ENCODE measurements at regions not wholly inside any gene's neighbourhood (a gene's known extent, or its start where the extent isn't known, plus 50 kb on each side); places are given as distances from the start of the nearest gene placed in this dataset.
"Not testable (repeated sequence)": the region's sequence is repeated elsewhere in the genome, so short reads cannot be mapped to it uniquely, and the experiment has no call there.

DNA sequence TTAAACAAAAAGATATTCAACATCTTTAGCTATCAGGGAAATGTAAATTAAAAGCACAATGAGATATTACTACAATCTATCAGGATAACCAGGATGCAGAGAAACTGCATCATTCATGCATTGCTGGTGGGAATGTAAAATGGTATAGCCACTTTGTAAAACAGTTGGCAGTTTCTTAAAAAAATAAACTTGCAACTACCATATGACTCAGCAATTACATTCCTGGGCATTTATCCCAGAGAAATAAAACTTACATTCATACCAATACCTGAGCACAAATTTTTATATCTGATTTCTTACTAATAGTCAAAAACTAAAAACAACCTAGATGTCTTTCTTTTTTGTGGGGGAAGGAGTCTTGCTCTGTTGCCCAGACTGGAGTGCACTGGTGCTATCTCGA is 190.3 kb upstream of the TAB2 start:
- no peak for DNase-seq (ENCODE audit: low read depth in 3 of 3)

DNA sequence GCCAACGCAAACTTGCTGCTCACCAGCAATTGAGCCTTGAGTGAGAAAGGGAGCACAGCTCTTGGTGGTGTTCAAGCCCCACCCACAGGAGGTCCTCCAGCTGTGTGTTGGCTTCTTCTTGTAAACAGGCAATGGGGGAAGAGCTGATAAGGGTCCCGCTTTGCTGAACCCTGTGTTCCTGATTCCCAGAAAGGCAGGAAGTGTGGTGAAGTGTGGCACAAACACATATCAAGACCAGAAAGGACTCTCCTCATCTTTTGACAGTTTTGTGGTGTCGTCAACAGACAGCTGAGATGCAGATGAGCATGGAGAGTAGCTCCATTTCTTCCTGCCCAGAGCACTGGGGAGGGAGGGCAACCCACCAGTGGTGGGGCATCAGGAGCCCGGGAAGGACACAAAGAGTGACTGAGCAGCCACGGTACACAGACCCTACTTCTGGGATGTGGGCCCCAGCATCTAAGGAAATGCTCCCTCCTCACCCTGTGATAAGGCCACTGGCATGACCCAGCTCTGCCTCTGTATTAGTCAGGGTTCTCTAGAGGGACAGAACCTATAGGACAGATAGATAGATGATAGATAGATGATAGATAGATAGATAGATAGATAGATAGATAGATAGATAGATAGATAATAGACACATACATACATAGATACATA is 188.9 kb upstream of the TAB2 start:
- no peak for DNase-seq (ENCODE audit: low read depth in 3 of 3)

DNA sequence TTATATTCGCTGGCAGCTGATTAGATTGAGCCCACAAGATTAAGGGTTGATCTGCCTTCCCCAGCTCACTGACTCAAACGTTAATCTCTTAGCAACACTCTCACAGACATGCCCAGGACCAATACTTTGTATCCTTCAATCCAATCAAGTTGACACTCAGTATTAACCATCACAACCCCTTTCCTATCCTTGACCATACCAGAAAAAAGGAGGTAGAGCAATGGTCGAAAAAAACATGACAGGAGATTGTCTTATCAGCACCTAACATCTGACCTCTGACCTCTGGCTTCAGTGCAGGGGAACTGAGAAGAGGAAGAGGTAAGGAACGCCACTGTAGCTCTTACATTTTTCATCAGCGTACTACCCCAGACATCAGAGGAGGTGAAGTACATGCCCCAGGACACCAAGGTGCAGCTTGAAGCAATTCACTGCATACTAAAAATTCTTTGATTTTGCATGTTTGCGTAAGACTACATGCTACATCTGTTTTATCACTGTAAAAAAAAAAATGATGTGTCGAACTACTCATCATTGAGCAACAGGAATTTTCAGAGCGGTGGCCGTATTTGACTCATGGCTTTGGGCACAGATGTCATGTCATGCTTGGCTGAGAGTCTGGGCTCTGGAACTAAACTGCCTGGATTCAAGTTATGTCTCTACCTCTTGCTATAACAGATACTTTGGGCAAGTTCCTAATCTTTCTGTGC is 188.0 kb upstream of the TAB2 start:
- DNase-seq (ENCODE audit: low read depth in 3 of 3): no peak

DNA sequence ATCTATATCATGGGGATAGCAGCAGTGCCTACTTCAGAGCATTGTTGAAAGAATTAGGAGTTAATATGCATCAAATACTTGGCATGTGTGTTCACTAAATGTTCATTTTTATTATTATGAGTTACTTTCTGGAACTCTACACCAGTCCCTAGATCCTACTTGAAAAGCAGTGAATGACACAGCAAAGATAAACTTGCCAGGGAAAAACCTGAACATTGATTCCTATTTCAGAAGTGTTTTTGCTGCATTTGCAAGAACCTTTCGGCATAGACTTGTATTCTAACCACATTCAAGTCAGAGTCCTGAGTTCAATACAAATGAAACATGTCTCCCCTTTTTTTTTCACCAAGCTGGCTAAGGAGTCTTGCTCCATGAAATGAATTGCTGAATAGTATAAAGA is 187.4 kb upstream of the TAB2 start:
- no peak for DNase-seq (ENCODE audit: low read depth in 3 of 3)

DNA sequence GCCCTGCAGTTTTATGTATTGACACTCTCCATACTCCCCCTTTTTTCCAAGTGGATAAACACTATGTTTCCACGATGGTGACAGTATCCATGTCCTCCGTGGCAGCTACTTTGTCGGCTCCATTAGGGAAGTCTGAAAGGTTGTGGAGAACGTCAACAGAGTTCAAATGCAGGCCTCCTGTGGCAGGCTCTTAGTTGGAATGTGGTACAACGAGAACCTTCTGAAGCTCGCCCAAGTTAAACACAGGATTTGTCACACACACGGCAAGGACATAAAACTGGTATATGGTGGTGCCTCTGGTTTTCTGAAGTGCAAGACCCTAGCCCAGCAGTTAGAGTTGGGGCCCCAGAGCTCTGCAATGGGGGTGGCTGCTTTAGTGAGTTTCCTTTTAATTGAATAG is 187.0 kb upstream of the TAB2 start:
- no peak for DNase-seq (ENCODE audit: low read depth in 3 of 3)

DNA sequence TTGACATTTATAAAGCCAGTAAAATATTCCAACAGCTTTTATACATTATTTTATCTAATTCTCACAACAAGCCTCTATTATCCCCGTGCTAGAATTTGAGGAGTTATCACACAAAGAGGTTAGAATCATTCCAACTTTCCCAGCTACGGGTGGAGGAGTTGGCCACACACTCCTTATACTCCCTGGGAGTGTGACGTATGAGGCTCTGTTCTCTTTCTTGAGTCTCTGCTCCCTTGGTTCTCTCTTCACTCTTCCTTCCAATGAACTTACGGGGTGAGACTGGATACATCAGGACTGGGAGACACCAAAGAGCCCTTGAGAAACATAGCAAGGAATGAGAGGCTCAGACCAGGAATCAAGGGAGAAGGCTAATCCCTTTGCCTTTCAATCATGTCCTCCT is 185.6 kb upstream of the TAB2 start:
- no peak for DNase-seq (ENCODE audit: low read depth in 3 of 3)

DNA sequence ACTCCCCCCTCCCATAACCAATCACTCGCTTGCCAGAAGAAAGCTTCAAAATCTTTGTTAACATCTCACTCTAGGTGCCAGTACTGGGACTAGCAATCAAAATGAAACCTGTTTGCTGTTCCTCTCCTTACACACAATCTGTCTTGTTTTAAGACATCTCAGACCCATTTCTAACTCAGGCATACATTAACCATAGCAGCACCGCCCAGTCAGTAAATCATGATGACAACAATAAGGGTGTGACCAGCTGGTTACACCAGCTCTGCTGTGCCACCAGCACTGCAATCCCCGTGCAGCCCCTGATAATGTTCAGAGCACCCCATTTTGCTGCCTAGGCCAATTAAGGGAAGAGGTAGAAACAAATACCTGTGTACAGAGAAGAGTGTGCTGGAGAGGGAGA is 185.2 kb upstream of the TAB2 start:
- DNase-seq (ENCODE audit: low read depth in 3 of 3): no peak

DNA sequence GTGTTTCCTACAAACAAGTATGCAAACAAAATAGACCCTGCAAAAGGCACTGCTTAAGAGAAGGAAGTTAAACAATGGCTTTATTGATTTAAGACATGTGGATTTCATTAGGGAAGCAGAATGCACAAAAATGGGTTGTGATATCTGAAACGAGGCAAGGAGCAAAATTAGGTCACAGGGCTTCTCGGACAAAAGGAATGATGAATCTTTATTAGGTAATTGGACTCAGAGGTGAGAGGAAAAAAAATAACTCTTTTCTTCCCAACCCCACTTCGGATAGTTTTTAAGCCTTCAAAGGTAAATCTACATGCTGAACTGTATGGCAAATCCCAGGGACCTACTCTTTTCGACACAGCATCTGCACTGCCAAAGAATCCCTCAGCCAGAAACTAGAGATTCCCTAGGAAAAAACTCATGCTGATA is 183.0 kb upstream of the TAB2 start:
- no peak for DNase-seq (ENCODE audit: low read depth in 3 of 3)

DNA sequence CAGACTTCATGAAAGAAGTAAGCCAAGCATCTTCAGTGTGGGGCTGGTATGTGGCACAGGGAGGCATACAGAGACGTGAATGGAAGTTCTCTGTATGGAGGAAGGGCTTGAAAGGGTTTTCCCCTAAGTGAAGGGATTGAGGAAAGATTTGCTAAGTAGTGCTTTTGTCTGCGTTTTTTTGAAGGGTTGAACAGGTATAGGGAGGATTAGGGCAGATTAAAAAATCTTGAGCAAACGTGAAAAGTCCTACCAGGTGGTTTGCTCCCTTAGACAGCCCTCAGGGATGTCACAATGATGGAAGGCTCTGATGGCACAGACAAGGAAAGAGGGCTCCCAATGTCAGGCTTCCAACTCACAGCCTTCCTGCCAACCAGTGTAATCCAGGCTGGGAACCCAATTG is 181.7 kb upstream of the TAB2 start:
- DNase-seq (ENCODE audit: low read depth in 3 of 3): no peak

DNA sequence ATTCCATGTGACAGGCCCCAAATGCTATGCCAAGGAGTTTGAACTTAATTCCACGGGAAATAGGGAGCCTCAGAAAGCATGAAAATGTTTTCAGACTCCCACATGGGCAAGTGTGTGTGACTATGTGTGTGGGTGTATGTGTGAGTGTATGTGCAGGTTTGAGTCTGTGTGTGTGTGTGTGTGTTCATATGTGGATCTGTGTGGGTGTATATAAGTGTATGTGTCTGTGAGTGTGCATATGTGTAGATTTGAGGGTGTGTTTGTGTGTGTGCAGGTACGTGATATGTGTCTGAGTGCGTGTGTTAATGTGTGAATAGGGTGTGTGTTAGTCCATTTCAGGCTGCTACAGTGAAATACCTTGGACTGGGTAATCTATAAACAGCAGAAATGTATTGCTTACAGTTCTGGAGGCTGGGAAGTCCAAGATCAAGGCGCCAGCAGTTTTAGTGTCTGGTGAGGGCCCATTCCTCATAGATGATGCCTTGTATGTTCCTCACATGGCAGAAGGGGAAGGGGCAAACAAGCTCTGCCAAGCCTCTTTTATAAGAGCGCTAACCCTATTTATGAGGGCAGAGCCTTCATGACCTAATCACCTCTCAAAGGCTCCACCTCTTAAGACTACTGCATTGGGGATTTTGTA is 181.1 kb upstream of the TAB2 start:
- DNase-seq (ENCODE audit: low read depth in 3 of 3): no peak

DNA sequence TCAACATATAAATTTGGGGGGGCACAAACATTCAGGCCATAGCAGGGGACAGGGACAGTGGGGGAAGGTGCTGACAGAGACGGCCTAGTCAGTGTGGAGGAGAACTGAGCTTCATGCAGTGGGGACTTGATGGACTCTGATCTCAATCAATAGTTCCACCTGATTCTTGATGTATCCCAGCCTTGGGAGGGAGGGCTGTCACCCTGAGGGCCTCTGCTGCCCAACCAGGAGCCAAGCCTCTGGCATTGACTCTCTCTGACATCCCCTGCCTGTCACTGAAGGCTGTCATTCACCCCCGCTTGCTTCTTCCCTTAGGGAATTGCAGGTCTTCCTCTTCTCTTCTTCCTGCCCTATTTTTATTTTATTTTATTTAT is 180.6 kb upstream of the TAB2 start:
- no peak for DNase-seq (ENCODE audit: low read depth in 3 of 3)

DNA sequence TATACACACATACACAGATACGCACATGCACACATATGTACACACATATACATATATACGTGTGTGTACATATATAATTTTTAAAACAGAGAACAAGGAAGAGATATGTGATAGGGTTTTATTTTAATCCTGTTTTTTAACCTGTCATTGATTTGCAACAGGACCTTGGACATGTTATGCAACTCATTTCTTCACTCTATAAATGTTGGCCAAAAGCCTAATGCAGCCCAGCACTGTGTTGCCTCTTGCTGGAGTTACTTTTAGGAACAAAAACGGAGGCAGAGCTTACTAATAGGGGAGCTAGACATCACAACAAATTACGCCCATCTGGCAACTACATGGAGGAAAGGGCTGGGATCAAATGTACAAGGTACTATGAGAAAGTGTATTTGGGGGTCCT is 179.9 kb upstream of the TAB2 start:
- no peak for DNase-seq (ENCODE audit: low read depth in 3 of 3)

DNA sequence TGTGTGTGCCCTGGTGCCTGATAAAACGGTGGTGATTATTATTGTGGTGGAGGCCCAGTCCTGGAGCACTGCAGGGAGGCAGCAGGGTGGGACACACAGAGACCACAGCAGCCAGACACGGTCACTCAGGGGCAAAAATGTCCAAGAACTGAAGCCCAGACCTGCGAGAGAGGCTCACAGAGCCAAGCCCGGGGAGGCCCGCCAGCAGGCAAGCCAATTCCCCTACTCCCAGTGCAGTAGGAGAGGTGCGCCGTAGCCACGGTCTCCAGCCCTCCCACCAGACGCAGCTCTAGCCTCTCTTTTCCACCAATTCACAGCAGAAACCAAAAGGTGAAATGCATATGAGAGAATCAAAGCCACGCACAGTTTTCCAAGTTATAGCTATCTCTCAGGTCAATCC is 179.4 kb upstream of the TAB2 start:
- DNase-seq (ENCODE audit: low read depth in 3 of 3): no peak

DNA sequence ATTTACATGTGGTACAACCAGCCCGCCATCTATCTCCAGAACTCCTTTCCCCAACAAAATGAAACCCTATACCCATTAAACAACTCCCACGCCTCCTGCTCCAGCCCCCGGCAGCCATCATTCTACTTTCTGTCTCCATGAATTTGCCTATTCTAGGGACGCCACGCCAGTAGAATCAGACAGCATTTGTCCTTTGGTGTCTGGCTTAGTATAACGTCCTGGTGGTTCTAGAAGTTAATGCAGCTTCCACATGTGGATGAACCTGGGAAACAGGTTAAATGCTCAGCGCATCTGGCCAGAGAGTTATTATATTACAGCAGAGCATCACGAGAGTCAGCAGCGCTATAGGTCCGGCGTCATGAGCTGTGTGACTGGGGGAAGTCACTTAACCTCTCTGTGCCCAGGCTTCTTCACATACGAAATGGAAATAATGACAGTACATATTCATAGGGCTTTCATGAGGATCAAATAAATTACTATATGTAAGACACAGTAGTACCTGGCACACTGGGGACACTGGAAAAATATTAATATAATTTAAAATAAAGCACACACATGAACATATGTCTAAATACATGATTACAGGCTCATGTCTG is 178.7 kb upstream of the TAB2 start:
- DNase-seq (ENCODE audit: low read depth in 3 of 3): no peak

DNA sequence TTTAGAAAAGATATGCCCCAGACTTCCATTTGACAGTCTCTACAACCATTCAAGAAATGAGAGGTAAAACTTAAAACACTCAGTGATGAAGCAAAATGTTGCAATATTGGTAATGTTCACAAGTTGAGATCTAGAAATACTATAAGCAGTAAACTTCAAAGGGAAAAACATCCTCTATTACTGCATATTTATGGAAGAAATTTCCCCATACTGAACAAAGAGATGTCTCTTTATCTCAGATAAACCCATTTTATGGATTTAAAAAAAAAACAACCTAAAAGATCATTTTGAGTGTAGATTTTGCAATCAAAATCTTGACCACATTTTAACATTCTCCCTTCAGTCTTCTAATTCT is 177.8 kb upstream of the TAB2 start:
- DNase-seq (ENCODE audit: low read depth in 3 of 3): no peak

DNA sequence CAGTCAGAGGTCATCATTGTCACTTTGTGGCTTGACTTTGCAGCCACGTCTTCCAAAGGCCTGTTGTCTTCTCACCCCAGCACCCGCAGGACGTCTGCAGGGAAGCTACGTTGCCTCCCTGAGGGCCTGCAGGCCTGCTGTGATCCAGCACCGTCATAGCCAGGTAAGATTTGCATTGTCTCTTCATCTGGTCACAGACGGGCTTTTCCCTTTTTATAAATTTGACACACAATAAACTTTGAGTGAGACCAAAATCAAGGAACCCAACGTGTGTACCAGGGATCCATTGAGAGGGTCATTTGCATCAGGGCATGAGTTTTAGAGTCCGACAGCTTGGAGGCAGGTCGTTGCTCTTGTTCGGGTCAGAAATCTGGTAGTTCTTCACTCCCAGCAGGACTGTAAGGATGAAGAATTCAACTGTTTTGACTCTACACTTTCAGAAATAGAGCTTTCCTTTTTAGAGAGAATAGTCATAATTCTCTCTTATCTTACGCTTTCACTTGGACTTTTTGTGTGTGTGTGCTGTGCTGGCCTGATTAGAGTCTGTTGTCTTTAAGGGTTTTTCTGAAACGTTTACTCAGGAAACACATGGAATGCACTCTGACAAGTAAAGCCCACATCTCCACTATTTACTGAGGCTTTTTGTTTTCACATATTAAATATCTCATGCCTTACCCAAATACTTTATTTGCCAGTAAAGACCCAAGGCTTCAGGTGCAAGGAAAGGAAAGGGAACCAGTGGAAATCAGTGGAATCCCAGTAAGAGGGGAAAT is 177.2 kb upstream of the TAB2 start:
- DNase-seq (ENCODE audit: low read depth in 3 of 3): peak; percentile 19 to 59 (median 29)

DNA sequence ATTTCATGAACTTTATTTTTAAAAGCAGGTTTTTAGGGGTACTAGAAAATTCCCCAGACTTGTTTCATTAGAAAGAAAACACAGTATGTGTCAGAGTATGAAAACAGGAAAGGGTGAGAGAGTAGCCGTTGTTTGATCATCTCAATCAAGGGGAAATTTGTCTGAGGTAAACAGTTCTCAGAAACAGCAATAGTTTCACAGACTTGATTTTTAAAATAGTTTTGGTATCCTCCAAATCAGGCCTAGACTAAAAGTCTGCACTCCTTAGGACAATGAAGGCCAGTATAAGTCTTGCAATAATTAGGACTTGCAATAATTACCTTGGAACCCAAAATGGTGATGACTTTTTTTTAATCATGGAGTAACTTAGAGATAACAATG is 176.6 kb upstream of the TAB2 start:
- no peak for DNase-seq (ENCODE audit: low read depth in 3 of 3)

DNA sequence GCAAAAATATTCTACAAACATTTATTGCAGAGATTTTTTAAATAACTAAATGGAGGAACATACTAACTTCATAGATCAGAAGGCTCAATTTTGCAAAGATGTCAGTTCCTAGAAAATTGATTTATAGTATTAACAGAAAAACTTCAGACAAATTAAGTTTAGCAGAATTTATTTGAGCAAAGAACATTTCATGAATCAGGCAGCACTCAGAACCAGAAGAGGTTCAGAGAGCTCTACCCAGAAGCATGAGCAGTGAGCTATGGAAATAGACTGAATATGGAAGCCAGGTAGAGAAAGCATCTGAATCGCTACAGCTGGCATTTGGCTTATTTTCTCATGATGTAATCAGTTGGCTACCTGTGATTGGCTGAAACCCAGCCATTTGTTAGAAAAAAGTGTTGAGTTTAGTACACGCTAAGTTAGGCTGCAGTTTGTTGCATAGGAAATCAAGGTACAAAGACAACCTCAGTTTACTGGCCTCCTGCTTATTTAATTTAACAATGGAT is 174.5 kb upstream of the TAB2 start:
- DNase-seq (ENCODE audit: low read depth in 3 of 3): no peak

DNA sequence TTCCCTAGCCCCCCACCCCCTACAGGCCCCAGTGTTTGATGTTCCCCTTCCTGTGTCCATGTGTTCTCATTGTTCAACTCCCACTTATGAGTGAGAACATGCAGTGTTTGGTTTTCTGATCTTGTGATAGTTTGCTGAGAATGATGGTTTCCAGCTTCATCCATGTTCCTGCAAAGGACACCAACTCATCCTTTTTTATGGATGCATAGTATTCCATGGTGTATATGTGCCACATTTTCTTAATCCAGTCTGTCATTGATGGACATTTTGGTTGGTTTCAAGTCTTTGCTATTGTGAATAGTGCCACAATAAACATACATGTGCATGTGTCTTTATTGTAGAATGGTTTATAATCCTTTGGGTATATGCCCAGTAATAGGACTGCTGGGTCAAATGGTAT is 171.7 kb upstream of the TAB2 start:
- not testable (repeated sequence) for DNase-seq (ENCODE audit: low read depth in 3 of 3)

DNA sequence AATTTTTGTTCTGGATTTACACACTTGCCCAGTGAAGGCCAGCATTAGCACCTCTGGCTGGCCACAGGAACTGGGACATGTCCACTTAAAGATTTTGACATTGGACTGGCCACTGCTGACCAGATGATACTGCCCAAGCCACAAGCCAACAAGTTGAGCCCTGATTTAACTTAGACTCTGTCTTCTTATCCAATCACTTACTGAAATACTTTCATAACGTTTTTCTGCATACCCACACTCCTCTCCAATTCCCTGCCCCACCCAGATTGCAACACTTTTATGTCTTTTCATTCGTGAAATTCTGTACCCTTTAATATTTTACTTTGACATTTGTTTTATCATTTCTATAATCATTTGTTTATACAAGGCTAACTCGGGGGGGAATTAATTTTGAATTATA is 170.3 kb upstream of the TAB2 start:
- DNase-seq (ENCODE audit: low read depth in 3 of 3): no peak

DNA sequence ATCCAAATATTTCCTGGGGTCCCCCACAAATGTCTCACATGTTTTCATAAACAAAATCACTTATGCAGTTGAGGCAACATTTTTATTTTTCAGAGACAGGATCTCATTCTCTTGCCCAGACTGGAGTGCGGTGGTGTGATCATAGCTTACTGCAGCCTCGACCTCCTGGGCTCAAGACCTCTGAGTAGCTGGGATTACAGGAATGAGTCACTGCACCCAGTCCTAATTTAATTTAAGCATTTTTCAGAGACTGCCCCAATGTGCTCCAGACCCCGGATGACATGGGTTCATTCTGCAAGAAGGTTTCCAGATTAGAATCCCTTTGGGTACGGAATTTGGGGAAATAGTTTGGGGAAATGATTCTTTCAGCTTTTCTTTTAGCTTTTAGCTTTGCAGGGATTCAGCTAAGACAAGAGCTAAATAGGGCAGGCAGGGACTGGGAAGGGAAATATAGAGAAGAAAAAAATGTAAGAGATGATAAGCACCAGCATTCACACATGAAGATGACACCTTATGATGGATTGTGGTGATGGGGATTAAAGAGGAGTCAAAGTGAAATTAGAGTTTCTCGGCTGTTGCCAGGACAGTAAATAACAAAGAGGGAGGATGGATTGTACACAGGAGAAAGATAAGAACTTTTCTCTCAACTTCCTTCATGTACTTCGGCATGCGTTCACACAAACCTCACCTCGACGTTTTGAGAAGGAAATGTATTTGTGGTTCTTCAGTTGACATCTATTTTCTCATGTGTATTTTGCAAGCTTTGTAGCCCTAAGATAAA is 169.4 kb upstream of the TAB2 start:
- DNase-seq (ENCODE audit: low read depth in 3 of 3): no peak
